GM21825 (cell line): ENCODE measurements at regions not wholly inside any gene's neighbourhood (a gene's known extent, or its start where the extent isn't known, plus 50 kb on each side); places are given as distances from the start of the nearest gene placed in this dataset.

Source experiments
- ATAC-seq: cut with Tn5 transposase; IDR thresholded peaks from one replicate; pipeline ENCODE4 v1.9.1; 2021; ENCODE audit warnings: mild to moderate bottlenecking, moderate library complexity; ENCODE audit not compliant: unreplicated experiment

DNA sequence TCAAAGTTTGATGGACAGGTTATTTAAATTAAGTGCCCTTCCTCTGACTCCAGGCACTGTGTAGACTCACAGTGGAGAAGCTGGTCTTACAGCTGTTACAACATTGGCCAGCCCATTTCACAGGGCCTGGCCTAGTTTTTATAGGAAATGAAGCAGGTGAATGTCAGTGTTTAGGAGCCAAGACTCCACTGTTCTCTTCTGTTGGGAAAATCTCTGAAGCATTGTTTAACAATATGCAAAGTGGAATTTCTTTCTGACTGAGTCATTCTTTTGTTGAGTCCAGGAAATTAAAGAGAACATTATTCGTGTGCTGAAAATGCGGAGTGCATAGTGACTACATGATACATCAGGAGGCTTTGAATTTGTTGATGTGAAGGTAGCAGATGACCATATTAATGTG, 64.7 kb downstream of the ARRDC4 start:
- no peak for ATAC-seq

DNA sequence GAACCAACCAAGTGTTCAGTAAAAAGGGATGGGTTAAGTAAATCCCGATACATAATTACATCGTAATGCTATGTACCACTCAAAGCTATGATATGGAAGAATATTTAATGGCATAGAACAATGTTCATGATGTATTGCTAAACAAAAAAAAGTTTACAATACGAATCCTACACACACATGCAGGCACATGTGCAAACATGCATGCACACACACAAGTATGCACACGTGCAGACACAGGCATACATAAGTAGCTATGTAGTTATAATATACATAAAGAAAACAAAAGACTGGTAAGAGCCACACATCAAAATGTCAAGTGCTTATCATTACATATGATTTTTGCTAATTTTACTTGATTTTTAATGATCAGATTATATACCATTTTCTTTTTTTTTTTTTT, 74.2 kb downstream of the ARRDC4 start:
- no peak for ATAC-seq

DNA sequence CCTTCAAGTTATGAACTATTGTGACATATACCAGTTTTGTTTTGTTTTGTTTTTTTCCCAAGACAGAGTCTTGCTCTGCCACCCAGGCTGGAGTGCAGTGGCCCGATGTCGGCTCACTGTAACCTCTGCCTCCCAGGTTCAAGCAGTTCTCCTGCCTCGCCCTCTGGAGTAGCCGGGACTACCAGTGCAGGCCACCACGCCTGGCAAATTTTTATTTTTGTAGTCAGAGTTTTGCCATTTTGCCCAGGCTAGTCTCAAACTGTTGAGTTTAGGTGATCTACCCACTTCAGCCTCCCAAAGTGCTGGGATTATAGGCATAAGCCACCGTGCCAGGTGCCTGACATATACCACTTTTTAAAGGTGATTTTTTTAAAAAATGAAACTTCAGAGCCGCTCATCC, 74.6 kb downstream of the ARRDC4 start:
- no peak for ATAC-seq

DNA sequence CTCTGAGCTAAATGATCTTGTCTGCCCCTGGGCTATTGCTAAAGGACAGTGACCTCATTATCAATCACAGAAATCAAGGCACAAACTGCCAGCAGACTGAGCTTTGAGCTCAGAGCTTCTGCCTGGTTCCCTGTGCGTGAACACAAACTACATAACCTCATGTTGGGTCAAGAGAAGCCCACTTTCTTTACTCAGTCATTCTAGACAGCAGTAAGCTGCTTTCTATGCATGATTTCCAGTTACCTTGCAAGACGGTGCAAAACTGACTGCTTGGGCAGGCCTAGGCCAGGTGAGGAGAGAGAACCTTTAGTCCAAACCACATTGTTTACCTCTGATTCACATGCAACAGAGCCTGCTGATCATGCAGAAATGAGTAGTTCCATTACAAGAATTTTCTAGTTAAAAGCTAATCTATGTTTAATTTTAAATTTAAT, 75.1 kb downstream of the ARRDC4 start:
- no peak for ATAC-seq

DNA sequence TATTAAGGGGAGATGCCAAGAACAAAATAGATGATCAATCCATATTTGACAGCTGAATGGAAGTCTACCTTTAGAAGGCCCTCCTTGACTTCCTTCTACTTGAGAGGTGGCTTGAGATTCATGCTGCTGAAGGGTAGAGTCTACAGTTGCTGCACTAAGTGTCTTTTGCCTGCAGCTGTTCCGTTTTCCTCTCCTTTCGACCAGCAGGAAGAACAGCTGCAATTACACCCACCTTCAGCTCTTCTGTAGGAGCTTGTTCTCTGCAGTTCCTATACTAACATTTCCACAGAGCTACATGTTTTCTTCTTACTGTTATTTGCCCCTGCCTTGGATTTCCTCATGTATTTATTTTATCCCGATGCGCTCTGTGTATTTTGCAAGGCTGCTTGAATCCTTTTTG, 79.1 kb downstream of the ARRDC4 start:
- ATAC-seq: no peak

DNA sequence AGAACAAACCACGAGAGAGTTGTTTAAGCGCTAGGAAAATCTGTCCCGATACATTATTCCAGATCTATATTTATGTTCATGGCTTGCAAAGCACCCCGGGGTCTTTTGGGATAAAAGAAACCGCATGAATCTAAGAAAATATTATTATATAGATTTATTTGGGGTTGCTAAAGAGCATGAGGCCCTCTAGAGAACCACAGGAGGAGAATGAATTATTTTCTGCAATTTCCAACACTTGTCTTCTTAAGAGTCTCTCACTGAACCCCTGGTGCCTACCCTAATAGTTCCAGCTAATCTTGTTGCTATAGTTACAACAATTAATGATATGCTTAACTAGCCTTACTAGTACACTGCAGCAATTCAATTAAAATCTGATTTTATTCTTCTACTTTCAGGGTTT, 79.6 kb downstream of the ARRDC4 start:
- ATAC-seq: no peak

DNA sequence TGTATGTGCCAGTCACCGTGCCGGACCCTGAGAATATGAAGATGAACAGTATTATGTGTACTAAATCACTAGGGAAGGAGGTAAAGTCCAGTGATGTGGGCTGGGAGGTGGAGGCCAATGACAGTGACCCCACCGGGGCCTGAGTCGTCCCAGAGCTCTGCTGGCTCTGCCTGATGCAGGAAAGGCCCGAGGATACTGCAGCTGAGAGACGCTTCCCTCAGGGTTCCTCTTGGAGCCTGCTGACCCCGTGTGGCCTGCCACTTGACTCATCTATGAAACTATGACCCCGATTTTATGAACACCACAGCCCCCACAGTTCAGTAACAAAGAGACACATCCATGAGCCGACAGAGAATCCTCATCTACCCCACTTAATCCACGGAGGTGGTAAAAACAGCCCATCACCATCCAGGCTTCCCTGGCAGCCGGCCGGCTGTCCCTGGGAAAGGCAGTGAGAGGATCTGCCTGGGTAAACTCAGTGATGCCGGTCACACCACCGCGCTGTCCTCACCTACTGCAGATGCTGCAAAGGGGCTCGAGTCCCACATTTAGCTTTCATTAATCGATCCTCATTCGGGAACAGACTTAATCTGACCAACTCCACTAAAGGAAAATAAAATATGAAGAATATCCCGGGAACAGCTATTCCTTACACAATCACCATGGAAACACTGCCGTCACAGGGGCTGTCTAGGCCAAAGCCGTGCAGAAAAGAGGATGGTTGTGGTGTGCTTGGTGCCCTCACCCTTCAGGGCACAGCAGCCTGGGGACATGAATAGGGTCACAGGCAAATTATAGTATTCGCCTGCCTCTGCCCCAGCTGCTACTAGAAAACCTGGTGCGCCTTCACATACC, 82.9 kb downstream of the ARRDC4 start:
- no peak for ATAC-seq

DNA sequence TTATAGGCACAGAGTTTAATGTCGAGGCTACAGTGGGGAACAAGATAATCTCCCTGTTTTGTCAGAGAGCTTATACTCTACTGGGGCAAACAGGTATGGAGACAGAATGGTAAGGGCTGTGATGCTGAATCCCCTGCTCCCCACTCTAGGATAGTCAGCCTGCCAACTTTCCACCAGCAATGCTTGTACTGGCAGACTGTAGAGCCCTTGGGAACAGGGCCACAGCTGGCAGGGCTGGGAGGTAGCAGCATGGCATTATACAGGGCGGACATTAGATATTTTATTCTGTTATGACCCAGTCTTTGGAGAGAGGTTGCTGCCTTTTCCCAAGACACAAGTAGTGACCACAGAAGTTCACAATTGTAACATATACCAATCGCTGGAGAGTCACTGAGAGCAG, 91.2 kb downstream of the ARRDC4 start:
- ATAC-seq: no peak

DNA sequence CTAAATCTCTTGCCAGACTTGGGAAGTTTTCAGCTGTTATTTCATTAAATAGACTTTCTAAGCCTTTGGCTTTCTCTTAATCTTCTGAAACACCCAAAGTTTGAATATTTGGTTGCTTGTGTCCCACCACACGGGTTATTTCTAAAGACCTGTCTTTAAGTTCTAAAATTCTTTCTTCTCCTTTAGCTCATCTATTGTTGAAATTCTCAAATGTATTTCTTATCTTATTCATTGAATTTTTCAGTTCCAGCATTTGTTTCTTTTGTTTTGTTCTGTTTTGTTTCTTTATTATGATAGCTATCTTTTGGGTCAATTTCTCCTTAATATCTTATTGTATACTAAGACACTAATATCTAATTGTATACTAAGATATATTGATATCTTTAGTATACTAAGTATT, 97.0 kb downstream of the ARRDC4 start:
- ATAC-seq: no peak

DNA sequence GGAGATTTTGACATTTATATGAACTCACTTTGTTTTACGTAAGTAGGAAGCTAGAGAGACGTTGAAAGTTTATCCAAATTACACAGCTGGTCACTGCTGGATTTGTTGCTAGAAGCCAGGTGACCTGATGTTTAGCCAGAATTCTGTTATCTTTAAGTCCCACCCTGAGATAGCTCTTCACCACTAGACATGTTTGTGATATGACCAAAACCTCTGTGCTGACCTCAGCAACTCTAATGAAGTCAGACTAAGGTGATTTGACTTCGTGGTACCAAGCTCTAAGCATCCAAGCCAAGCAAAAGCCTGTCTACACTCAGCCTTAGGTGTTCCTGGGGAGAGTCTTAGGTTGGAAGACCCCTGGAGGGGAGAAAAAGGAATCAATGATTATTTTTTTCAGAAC, 102.4 kb downstream of the ARRDC4 start:
- no peak for ATAC-seq

DNA sequence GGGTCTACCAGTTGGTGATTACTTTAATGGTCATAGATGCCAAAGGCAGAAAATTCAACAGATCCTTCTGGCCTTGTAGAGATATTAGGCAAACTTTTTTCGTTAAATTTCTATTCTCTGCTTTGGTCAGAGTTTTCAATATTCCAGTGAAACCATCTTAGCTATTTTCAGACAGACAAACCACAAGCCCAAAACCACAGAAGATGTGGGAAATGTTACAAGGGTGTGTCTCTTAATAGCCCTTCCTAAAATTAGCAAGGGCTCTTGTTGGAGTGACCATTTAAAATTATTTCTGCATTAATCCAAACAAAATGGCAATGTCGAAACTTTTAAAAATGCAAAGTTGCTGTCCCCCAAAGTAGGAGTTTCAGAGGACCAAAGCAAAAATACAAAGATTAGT, 102.8 kb downstream of the ARRDC4 start:
- ATAC-seq: no peak

DNA sequence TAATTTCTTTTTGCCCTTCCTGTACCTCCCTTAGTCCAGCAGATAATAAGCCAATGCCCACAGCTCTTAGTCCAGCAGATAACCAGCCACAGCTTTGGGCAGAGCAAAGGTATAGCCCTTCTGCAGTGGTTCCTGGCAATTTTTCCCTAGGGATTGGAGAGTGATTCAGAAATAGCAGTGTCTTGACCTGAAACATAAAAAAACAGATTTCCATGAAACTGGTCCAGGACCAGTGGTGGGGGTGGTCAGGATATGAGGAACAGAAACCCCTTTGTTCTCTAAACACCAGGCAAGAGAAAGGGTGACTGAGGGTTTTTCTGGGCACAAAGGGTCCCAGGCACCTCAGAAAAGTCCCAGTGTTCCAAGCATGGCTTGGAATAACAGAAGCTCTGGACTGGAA, 103.4 kb downstream of the ARRDC4 start:
- no peak for ATAC-seq

DNA sequence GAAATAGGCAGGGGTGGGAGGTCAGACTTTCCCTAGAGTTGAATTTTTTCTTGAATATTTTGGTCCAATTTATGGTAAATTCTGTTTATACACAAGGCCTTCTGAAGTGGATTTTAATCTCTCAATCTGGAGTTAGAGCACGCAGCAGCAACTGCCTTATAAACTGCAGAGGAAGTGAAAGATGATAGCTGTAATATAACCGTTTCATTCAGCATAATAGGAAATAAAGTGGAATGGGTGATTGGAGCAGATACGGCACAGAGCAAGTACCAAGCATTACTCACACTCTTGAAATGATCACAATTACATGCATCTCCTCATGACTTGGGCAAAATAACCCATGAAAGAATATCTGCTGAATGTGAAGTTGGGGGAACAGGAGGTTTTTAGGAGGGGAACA, 106.8 kb downstream of the ARRDC4 start:
- ATAC-seq: no peak

DNA sequence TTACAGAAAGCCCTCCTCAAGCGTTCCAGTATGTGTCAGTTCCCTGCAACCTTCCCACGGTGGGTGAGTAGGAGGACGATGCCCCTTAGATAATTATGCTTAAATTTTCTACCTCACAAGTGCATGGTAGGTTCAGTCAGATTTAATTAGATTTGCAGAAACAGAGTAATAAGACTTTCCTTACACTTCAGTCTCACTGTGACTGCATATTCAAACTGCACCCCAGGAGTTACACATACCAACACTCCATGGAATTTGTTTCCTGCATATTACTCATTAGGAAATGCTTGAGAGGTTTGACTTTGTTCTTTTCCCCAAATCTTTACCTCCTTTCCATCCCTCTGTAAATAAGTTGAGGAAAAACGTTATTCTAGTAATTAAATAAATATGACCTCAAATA, 108.8 kb downstream of the ARRDC4 start:
- no peak for ATAC-seq

DNA sequence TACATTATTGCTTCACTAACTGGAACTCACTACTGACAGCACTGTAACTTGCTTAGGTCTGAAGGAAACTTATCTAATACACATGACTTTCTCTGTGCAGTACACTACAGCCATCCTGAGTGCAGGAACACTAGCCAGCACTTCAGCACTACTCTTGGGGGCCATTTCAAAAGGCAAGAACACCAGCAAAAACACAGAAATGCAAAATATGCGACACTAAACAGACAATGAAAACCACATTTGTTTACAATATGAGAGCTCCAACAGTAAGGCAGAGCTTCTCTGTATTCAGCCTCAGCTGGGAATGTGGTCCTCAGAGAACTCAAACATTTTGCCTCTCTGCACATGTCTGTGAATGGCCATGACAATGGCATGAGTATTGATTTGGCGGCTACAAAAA, 109.6 kb downstream of the ARRDC4 start:
- no peak for ATAC-seq

DNA sequence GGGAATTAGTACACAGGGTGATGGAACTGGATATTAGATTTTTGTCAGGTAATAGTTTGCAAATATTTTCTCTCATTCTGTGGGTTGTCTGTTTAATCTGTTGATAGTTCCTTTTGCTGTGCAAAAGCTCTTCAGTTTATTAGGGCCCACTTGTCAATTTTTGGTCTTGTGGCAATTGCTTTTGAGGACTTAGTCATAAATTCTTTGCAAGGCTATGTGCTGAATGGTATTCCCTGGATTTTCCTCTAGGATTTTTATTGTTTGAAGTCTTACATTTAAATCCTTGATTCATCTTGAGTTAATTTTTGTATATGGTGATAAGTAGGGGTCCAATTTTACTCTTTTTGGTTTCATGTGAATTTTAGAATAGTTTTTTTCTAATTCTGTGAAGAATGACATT, 111.3 kb downstream of the ARRDC4 start:
- no peak for ATAC-seq

DNA sequence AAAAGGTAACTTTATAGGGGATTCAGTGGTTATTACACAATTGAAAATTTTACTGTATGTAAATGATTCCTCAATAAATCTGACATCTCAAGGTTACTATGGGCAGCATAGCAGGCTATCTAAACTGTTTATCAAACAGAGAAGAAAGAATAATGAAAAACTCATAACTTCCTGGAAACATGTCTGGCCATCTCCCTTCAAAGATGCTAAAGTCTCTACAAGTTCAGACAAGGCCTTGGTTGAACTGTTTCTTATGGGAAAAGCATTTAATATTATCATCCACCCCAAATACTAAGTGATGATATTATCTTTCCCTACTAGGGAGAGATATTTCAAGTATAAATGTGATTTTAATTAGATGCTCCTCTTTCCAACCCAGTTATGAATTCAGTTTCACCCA, 114.9 kb downstream of the ARRDC4 start:
- no peak for ATAC-seq

DNA sequence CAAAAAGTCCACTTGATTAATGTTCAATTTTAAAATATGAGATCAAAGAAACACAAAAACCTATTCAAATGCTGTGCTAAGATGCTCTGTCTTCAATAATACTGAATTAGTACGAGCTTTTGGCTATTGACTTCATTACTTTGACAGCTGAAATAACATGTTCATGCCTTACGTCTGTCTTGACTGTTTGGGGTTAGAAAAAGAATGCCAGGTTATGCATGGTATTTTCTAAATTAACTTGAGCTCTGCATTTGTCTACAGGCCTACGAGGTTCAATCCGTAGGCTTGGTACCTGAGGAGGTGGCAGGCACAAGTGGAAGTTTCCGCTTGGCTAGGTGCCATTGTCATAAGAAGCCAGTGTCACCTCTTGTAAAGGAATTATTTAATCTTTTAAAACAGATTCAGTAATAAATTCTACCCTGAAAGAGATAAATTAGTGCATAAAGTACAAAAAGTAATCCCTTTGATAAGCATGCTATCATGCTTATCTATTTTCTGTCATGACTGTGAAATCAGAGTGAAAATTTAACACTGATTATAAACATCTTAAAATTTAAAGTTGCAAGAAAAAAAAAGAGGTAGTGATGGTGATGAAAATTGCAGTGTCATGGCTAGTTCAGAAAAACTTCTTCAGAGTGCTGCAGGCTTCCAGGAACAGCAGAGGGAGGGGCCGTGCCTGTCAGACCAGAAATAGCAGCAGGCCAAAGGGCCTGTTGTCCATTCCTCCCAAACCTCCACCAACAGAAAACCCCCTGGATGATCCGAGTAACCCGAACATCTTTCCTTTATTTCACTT, 115.7 kb downstream of the ARRDC4 start:
- ATAC-seq: no peak

DNA sequence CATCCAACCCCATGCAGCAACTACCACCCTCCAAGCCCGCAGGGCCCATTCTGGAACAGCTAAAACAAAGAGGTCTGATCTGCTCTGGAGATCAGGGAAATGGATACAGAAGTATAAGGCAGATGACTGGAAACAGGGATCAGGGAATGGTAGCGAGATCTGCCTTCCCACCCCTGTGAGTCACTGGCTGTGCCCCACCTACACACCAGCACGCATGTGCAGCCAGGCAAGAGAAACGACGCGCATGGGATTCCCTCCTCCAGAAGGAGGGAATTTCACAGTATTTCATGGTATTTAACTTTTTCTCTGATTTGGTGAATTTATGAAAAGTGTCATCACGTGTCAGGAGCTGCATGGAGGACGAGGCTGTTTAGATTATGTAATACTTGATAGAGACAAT, 116.7 kb downstream of the ARRDC4 start:
- ATAC-seq: no peak

DNA sequence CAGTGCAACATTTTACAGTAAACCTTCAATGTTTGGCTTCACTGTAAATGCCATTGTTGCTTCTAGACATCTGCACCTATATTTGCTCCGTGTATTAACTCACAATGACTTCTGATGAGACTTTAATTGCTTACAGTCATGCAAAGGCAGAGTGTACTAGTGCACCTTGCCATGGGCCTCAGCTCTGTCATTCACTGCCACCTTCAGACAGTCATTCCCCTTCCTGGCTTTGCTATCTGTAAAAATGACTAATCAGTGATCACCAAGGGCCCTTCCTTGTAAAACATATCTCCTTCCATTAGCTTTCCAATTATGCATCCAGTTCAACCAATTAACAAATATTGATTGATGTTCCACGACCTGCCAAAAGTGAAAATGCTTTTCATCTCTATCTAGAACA, 120.3 kb downstream of the ARRDC4 start:
- ATAC-seq: no peak

DNA sequence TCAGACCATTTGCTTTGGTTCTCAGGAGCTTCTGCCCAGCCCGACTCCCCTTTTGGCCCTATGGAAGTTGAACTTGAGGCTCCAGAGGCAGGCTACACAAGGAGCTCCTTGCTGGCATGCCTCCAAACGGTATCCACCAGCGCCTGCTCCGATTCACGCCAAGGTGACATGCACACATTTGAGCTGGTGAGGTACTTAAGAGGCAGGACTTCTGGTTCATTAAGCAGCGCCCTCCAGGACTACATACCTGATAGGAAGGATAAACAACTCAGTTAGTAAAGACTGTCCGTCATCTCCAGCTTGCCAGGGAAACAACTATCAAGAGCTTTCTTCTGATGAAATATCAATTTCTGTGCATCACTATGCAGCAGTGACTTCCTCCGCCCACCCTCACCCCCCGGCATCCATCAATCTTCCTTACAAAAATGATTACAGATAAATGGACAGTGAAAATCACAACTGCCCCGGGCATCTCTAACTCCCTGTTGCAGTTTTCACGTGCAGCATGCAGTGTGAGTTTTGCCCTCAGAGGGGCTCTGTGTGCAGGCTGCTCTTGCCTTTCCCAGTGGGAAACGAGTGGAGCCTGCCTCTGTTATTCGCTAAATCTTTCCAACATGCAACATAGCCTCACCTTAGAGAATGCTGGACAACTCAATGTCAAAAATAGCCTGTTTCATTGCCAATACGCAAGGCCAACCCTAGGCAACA, 122.9 kb downstream of the ARRDC4 start:
- ATAC-seq: no peak
